ENCODE measurements at regions not wholly inside any gene's neighbourhood (a gene's known extent, or its start where the extent isn't known, plus 50 kb on each side); places are given as distances from the start of the nearest gene placed in this dataset.

GRCh38 chr4:159649237-159649636, 546.4 kb downstream of the RAPGEF2 start:
- H4K20me1 ChIP-seq (ENCODE audit: insufficient read depth, low read length): no peaks in the 10 kb centered on the region
- no peak overlapping the region for H3K4me3 ChIP-seq (ENCODE audit: low read length)
- H2AFZ ChIP-seq (ENCODE audit: low read depth, low read length): no peak overlapping the region
- no peaks in the 10 kb centered on the region for H3K27me3 ChIP-seq (ENCODE audit: low read depth, low read length)
- no peaks in the 10 kb centered on the region for H3K79me2 ChIP-seq (ENCODE audit: low read length)
- no peak overlapping the region for H3K27ac ChIP-seq (ENCODE audit: low read length)
- TF ChIP-seq EZH2phosphoT487 (IDR thresholded peaks at IDR 0.05; ENCODE audit: low read depth): no peak
- TF ChIP-seq, protein P1, sequence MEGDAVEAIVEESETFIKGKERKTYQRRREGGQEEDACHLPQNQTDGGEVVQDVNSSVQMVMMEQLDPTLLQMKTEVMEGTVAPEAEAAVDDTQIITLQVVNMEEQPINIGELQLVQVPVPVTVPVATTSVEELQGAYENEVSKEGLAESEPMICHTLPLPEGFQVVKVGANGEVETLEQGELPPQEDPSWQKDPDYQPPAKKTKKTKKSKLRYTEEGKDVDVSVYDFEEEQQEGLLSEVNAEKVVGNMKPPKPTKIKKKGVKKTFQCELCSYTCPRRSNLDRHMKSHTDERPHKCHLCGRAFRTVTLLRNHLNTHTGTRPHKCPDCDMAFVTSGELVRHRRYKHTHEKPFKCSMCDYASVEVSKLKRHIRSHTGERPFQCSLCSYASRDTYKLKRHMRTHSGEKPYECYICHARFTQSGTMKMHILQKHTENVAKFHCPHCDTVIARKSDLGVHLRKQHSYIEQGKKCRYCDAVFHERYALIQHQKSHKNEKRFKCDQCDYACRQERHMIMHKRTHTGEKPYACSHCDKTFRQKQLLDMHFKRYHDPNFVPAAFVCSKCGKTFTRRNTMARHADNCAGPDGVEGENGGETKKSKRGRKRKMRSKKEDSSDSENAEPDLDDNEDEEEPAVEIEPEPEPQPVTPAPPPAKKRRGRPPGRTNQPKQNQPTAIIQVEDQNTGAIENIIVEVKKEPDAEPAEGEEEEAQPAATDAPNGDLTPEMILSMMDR (IDR thresholded peaks at IDR 0.05; ENCODE audit: low read depth, low read length): no peak
- H3K36me3 ChIP-seq (replicated peaks; ENCODE audit: low read depth, low read length): no peaks in the 10 kb centered on the region
- no peaks in the 10 kb centered on the region for H3K4me1 ChIP-seq (ENCODE audit: low read length)
- peaks cover 7% of the 10 kb centered on the region; the same call in 1 of the 2 replicates for H3K9me3 ChIP-seq (ENCODE audit: insufficient read depth, low read length)
- H3K4me2 ChIP-seq (ENCODE audit: low read length): no peak overlapping the region
- H3K9ac ChIP-seq (ENCODE audit: low read length): no peak overlapping the region

- Histone ChIP-seq H3K79me2 (ENCODE audit: low read length) (no peaks in the 10 kb centered on the region), H3K4me1 (ENCODE audit: low read length) (no peaks in the 10 kb centered on the region), H3K9ac (ENCODE audit: low read length) (no peak overlapping the region), H4K20me1 (ENCODE audit: insufficient read depth, low read length) (no peaks in the 10 kb centered on the region), H3K4me2 (ENCODE audit: low read length) (no peak overlapping the region), H3K36me3 (replicated peaks; ENCODE audit: low read depth, low read length) (no peaks in the 10 kb centered on the region), H3K27ac (ENCODE audit: low read length) (no peak overlapping the region), H2AFZ (ENCODE audit: low read depth, low read length) (0 out of 2 replicates have a peak overlapping the region, but pooled peaks have one; percentile 23), H3K27me3 (ENCODE audit: low read depth, low read length) (no peaks in the 10 kb centered on the region), H3K9me3 (ENCODE audit: insufficient read depth, low read length) (peaks cover 7% of the 10 kb centered on the region; the same call in 1 of the 2 replicates), H3K4me3 (ENCODE audit: low read length) (no peak overlapping the region)
- TF ChIP-seq, protein P1 (IDR thresholded peaks at IDR 0.05; ENCODE audit: low read depth, low read length): no peak
- TF ChIP-seq EZH2phosphoT487 (IDR thresholded peaks at IDR 0.05; ENCODE audit: low read depth): no peak
Observed at GRCh38 chr4:159652871-159653270, 550.0 kb downstream of the RAPGEF2 start.

DNA sequence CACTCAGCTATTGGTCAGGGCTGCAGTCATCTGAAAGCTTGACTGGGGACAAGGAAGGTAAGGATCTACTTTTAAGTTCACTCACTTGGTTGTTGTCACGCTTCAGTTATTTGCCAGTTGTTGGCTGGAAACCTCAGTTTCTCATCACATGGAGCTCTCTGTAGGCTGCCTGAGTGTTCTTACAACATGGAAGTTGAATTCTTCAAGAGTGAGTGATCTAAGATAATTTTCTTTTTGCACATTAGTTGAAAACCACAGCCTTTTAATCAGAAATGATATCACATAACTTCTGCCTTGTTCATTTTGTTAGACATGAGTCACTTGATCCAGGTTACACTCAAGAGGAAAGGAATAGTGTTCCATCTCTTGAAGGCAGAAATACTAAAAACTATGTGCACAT, 552.7 kb downstream of the RAPGEF2 start:
- no peak overlapping the region for H3K4me2 ChIP-seq (ENCODE audit: low read length)
- no peaks in the 10 kb centered on the region for H3K27me3 ChIP-seq (ENCODE audit: low read depth, low read length)
- no peaks in the 10 kb centered on the region for H3K36me3 ChIP-seq (replicated peaks; ENCODE audit: low read depth, low read length)
- H3K4me3 ChIP-seq (ENCODE audit: low read length): no peak overlapping the region
- H3K79me2 ChIP-seq (ENCODE audit: low read length): no peaks in the 10 kb centered on the region
- H2AFZ ChIP-seq (ENCODE audit: low read depth, low read length): no peak overlapping the region
- no peak overlapping the region for H3K27ac ChIP-seq (ENCODE audit: low read length)
- H3K4me1 ChIP-seq (ENCODE audit: low read length): no peaks in the 10 kb centered on the region
- no peaks in the 10 kb centered on the region for H3K9me3 ChIP-seq (ENCODE audit: insufficient read depth, low read length)
- TF ChIP-seq, protein P1 (IDR thresholded peaks at IDR 0.05; ENCODE audit: low read depth, low read length): no peak
- H3K9ac ChIP-seq (ENCODE audit: low read length): no peak overlapping the region
- H4K20me1 ChIP-seq (ENCODE audit: insufficient read depth, low read length): no peaks in the 10 kb centered on the region

DNA sequence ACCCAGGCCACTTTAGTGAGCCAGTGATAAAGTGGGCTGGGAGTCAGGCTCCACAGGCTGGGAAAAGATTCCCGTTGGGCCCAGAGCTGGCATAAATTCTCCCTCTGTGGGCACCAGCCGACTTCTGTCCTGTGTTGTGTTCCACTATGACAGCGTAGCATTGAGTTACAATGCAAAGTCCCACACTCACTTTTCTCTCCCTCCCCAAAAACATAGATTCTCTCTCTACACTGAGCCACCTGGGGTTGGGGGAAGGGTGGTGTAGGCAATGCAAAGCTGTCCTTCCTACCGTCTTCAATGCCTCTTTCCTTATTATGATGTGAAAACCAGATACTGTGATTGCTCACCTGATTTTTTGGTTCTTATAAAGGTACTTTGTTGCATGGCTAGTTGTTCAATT, 566.2 kb downstream of the RAPGEF2 start:
- Histone ChIP-seq H3K36me3 (replicated peaks; ENCODE audit: low read depth, low read length) (no peaks in the 10 kb centered on the region), H4K20me1 (ENCODE audit: insufficient read depth, low read length) (no peaks in the 10 kb centered on the region), H3K4me2 (ENCODE audit: low read length) (no peak overlapping the region), H3K27ac (ENCODE audit: low read length) (no peak overlapping the region), H3K4me1 (ENCODE audit: low read length) (no peaks in the 10 kb centered on the region), H3K4me3 (ENCODE audit: low read length) (no peak overlapping the region), H3K9ac (ENCODE audit: low read length) (no peak overlapping the region), H3K9me3 (ENCODE audit: insufficient read depth, low read length) (no peaks in the 10 kb centered on the region), H3K27me3 (ENCODE audit: low read depth, low read length) (no peaks in the 10 kb centered on the region), H3K79me2 (ENCODE audit: low read length) (no peaks in the 10 kb centered on the region), H2AFZ (ENCODE audit: low read depth, low read length) (no peak overlapping the region)
- TF ChIP-seq, protein P1 (IDR thresholded peaks at IDR 0.05; ENCODE audit: low read depth, low read length): no peak
- TF ChIP-seq EZH2phosphoT487 (IDR thresholded peaks at IDR 0.05; ENCODE audit: low read depth): no peak

Data from OCI-LY3 (cell line).